Neural progenitor cell (in vitro differentiated cells): ENCODE measurements at regions not wholly inside any gene's neighbourhood (a gene's known extent, or its start where the extent isn't known, plus 50 kb on each side); places are given as distances from the start of the nearest gene placed in this dataset.

ENCODE experiments used
- EZH2 ChIP-seq: fragments of 200-600 bp; sonication (generic); IDR thresholded peaks from 2 replicates; pipeline ENCODE4 v1.6.1; 2017; ENCODE audit warnings: antibody characterized with exemption, mild to moderate bottlenecking, moderate library complexity
- TF ChIP-seq, protein P1 (sequence below): fragments of 200-600 bp; sonication (generic); IDR thresholded peaks from 2 replicates; pipeline ENCODE4 v1.5.1; 2017; ENCODE audit warnings: antibody characterized with exemption, mild to moderate bottlenecking

DNA sequence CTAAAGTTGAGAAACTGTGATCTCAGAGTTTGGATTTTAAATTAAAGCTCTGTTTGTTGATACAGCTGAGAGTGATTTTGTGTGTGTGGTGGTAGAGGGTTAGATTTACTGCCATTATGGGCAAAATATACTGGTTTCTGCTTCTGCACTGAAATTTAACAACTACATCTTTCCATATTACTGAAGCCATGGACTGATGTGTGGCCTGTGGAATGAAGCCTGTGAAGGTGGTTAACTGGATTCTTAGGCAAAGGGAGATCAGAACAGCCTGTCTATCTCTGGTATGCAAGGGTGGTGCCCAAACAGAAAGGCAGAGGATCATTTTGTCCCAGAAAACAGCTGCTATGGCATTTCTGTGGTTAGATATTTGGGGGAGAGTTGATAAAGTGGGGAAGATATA is 297.3 kb upstream of the THBS1 start:
- TF ChIP-seq, protein P1, sequence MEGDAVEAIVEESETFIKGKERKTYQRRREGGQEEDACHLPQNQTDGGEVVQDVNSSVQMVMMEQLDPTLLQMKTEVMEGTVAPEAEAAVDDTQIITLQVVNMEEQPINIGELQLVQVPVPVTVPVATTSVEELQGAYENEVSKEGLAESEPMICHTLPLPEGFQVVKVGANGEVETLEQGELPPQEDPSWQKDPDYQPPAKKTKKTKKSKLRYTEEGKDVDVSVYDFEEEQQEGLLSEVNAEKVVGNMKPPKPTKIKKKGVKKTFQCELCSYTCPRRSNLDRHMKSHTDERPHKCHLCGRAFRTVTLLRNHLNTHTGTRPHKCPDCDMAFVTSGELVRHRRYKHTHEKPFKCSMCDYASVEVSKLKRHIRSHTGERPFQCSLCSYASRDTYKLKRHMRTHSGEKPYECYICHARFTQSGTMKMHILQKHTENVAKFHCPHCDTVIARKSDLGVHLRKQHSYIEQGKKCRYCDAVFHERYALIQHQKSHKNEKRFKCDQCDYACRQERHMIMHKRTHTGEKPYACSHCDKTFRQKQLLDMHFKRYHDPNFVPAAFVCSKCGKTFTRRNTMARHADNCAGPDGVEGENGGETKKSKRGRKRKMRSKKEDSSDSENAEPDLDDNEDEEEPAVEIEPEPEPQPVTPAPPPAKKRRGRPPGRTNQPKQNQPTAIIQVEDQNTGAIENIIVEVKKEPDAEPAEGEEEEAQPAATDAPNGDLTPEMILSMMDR: no peak
- TF ChIP-seq EZH2: no peak
